PC-3 (cell line): ENCODE measurements at regions not wholly inside any gene's neighbourhood (a gene's known extent, or its start where the extent isn't known, plus 50 kb on each side); places are given as distances from the start of the nearest gene placed in this dataset.

Experiments used
- ATAC-seq: fragments of 200-7000 bp; cut with Tn5 transposase; 2 replicates; pipeline ENCODE4 v1.9.1; 2020; ENCODE audit warnings: mild to moderate bottlenecking, moderate library complexity
- BruUV-seq: library from RNA; stranded (reverse); fragments of 400-500 nt; replicated peaks from 2 replicates; lab custom pipeline; 2021; lab: Mats Ljungman, UMichigan
- CTCF ChIA-PET: fragments of 300-600 bp; sonication (Branson Sonifier 250); formaldehyde crosslinking; loops from one replicate; lab custom pipeline; 2022; ENCODE audit warnings: antibody characterized with exemption; lab: Charles Lee
- POLR2A ChIA-PET: fragments of 300-600 bp; sonication (Branson Sonifier 250); formaldehyde crosslinking; loops from one replicate; lab custom pipeline; 2022; ENCODE audit warnings: antibody characterized with exemption; ENCODE audit not compliant: unreplicated experiment; lab: Charles Lee
- DNase-seq: peaks from one replicate; pipeline ENCODE4 v3.0.0-alpha.2; 2015
- H2AFZ ChIP-seq: fragments of 300-600 bp; sonication (generic); 2 replicates; pipeline ENCODE4 v1.6.0; 2016; ENCODE audit warnings: antibody characterized with exemption, low read length
- H3F3A ChIP-seq: fragments of 300-600 bp; sonication (generic); one replicate; pipeline ENCODE4 v1.6.0; 2017; ENCODE audit warnings: antibody characterized with exemption, low read length, control low read depth, mild to moderate bottlenecking; ENCODE audit not compliant: unreplicated experiment
- H3K27ac ChIP-seq: fragments of 300-600 bp; sonication (generic); 2 replicates; pipeline ENCODE4 v1.5.1; 2016; ENCODE audit warnings: mild to moderate bottlenecking, low read length
- H3K27me3 ChIP-seq: fragments of 300-600 bp; sonication (generic); 2 replicates; pipeline ENCODE4 v1.6.1; 2016; ENCODE audit warnings: low read length, mixed read lengths
- H3K36me3 ChIP-seq: fragments of 300-600 bp; sonication (generic); 2 replicates; pipeline ENCODE4 v1.6.1; 2016; ENCODE audit warnings: low read depth, mixed run types, low read length, mixed read lengths
- H3K4me1 ChIP-seq: fragments of 300-600 bp; sonication (generic); 2 replicates; pipeline ENCODE4 v1.5.1; 2016; ENCODE audit warnings: low read length; ENCODE audit not compliant: insufficient read depth
- H3K4me2 ChIP-seq: fragments of 300-600 bp; sonication (generic); 2 replicates; pipeline ENCODE4 v1.6.0; 2016; ENCODE audit warnings: low read length
- H3K4me3 ChIP-seq: fragments of 300-600 bp; sonication (generic); 2 replicates; pipeline ENCODE4 v1.5.1; 2016; ENCODE audit warnings: mild to moderate bottlenecking, low read length, mixed read lengths
- H3K79me2 ChIP-seq: fragments of 300-600 bp; sonication (generic); 2 replicates; pipeline ENCODE4 v1.6.1; 2017; ENCODE audit warnings: low read length, mixed read lengths
- H3K9ac ChIP-seq: fragments of 300-600 bp; sonication (generic); 2 replicates; pipeline ENCODE4 v1.6.0; 2016; ENCODE audit warnings: mild to moderate bottlenecking, low read length
- H3K9me2 ChIP-seq: fragments of 300-600 bp; sonication (generic); replicated peaks from 2 replicates; pipeline ENCODE4 v1.6.1; 2016; ENCODE audit warnings: mixed run types, low read length, mixed read lengths
- H3K9me3 ChIP-seq: fragments of 300-600 bp; sonication (generic); 2 replicates; pipeline ENCODE4 v1.6.1; 2016; ENCODE audit warnings: low read length, mixed read lengths
- H4K20me1 ChIP-seq: fragments of 300-600 bp; sonication (generic); 2 replicates; pipeline ENCODE4 v1.6.1; 2016; ENCODE audit warnings: low read length, mixed read lengths
- EZH2 ChIP-seq: fragments of 300-600 bp; sonication (generic); IDR thresholded peaks from one replicate; pipeline ENCODE4 v1.6.1; 2017; ENCODE audit warnings: antibody characterized with exemption, mild to moderate bottlenecking, low read length; ENCODE audit not compliant: unreplicated experiment
- EZH2phosphoT487 ChIP-seq: fragments of 300-600 bp; sonication (generic); IDR thresholded peaks from 2 replicates; pipeline ENCODE4 v1.6.1; 2018; ENCODE audit warnings: mild to moderate bottlenecking, antibody characterized with exemption, low read length, borderline replicate concordance
- intact Hi-C: fragments of 100-400 bp; cut with micrococcal nuclease; formaldehyde crosslinking; loops from 2 replicates; pipeline ENCODE4 v1.9.0; 2023
- TF ChIP-seq, protein P1 (sequence below): fragments of 300-600 bp; sonication (generic); conservative IDR thresholded peaks from 2 replicates; pipeline ENCODE4 v1.5.1; 2017; ENCODE audit warnings: antibody characterized with exemption, low read depth, mild to moderate bottlenecking, low read length

DNA sequence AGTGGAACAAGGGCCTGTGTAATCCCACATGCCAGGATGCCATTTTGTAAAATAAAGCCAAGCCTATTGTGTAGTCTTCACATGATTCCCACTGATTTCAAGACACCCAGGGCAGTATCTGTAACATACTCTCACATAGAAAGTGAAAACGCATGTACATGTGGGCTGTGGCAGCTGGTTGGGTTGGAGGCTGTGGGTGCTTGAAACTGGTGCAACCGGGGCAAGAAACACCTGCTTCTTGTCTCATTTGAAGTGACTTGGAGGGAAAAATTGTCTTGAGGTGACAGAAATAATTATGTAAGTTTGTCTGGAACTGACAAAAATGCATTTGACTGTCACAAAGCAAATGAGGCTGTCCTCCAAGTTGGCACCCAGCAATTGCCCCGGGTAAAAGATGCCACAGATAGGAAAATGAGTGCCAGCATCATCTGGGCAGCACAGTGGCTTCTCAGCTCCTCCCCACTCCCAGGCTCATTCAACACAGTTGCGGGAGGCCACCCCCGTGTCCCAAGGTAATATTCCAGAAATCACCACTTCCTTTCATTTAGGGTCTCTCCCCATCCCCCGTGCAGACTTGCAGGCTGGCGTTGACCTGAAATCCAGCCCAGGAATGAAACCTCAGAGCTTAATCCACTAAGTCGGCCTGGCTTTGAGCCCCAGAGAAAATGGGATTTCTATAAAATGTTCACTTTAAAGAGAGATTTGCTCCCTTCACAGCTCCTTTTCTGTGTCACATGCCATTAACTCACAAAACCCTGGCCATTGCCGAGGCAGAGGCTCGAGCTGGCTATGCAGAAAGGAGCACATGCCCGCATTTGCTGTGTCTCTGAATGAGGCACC lies 293.9 kb upstream of the PARD3B start:
- POLR2A ChIA-PET, result no interaction called here
- no peak overlapping the region for H3K27ac ChIP-seq

DNA sequence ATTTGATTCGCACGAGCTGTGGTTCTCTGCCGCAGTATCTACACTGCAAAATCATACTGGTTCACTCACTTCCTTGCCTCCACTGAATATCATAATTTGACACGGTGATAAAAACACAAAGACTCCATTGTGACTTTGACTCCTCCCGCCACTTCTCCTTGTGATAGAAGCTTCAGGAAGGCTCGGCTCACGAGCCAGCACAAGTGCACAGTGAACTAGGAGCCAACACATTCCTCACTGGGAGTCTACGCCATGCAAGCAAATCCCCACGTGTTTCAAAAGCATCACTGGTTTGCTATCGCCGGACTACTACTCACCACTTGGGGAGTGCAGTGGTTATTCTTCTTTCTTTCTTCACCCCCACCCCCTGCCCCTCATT lies 293.3 kb upstream of the PARD3B start:
- TF ChIP-seq, protein P1, sequence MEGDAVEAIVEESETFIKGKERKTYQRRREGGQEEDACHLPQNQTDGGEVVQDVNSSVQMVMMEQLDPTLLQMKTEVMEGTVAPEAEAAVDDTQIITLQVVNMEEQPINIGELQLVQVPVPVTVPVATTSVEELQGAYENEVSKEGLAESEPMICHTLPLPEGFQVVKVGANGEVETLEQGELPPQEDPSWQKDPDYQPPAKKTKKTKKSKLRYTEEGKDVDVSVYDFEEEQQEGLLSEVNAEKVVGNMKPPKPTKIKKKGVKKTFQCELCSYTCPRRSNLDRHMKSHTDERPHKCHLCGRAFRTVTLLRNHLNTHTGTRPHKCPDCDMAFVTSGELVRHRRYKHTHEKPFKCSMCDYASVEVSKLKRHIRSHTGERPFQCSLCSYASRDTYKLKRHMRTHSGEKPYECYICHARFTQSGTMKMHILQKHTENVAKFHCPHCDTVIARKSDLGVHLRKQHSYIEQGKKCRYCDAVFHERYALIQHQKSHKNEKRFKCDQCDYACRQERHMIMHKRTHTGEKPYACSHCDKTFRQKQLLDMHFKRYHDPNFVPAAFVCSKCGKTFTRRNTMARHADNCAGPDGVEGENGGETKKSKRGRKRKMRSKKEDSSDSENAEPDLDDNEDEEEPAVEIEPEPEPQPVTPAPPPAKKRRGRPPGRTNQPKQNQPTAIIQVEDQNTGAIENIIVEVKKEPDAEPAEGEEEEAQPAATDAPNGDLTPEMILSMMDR, result no peak
- no peak for TF ChIP-seq EZH2
- no peak for TF ChIP-seq EZH2phosphoT487
- H3K9ac ChIP-seq, result no peak overlapping the region
- CTCF ChIA-PET, result no interaction called here
- no peak overlapping the region for H3K4me3 ChIP-seq
- H4K20me1 ChIP-seq, result no peaks in the 10 kb centered on the region
- H3K36me3 ChIP-seq, result no peaks in the 10 kb centered on the region
- H3K27me3 ChIP-seq, result peaks cover 23% of the 10 kb centered on the region; the same call in 1 of the 2 replicates
- H3K9me2 ChIP-seq, result no peaks in the 10 kb centered on the region
- H3K79me2 ChIP-seq, result no peaks in the 10 kb centered on the region
- POLR2A ChIA-PET, result no interaction called here
- no peak overlapping the region for H2AFZ ChIP-seq
- H3K4me1 ChIP-seq, result peaks cover 4% of the 10 kb centered on the region; the same call in 1 of the 2 replicates
- no peak for DNase-seq
- ATAC-seq, result no peak
- no peaks in the 10 kb centered on the region for H3F3A ChIP-seq
- no TSS peak for BruUV-seq
- intact Hi-C loops, result no loop called here
- H3K4me2 ChIP-seq, result no peak overlapping the region
- no peaks in the 10 kb centered on the region for H3K9me3 ChIP-seq
- no peak overlapping the region for H3K27ac ChIP-seq

More for the DNA sequence above, 293.9 kb upstream of the PARD3B start:
- Histone ChIP-seq H3K9me2 (no peaks in the 10 kb centered on the region), H3K9me3 (no peaks in the 10 kb centered on the region), H3K4me2 (no peak overlapping the region), H2AFZ (no peak overlapping the region), H3K4me3 (no peak overlapping the region), H4K20me1 (no peaks in the 10 kb centered on the region), H3K4me1 (no peaks in the 10 kb centered on the region), H3K79me2 (no peaks in the 10 kb centered on the region), H3K36me3 (no peaks in the 10 kb centered on the region), H3F3A (no peaks in the 10 kb centered on the region), H3K27me3 (peaks cover 23% of the 10 kb centered on the region), H3K9ac (no peak overlapping the region)
- TF ChIP-seq EZH2phosphoT487 (no peak), EZH2 (no peak)
- TF ChIP-seq, protein P1, result no peak
- no peak for ATAC-seq
- DNase-seq, result no peak
- BruUV-seq, result no TSS peak
- intact Hi-C loops, result no loop called here
- CTCF ChIA-PET, result no interaction called here

DNA sequence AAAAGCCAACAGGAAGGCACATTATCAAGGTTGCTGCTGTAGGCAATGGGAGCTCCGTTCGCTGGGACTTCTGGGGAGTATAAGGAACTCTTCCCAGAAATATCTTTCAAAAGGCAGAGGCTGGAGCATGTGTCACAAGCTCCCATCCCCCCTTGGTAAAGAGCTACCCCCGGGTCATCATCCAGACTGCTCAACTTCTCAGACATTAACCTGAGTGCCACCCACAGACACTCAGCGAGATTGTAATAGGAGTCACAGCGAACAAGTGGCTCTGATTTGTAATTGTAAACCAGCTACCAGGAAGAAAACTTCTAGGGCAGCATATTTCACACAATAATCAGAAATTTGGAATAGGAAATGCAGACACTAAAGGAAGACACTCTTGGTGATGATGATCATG lies 290.2 kb upstream of the PARD3B start:
- Histone ChIP-seq H3F3A (no peaks in the 10 kb centered on the region), H3K9me3 (no peaks in the 10 kb centered on the region), H3K36me3 (no peaks in the 10 kb centered on the region), H3K27me3 (peaks cover 15% of the 10 kb centered on the region; the same call in 1 of the 2 replicates), H3K4me3 (no peak overlapping the region), H3K4me2 (no peak overlapping the region), H3K27ac (no peak overlapping the region), H2AFZ (no peak overlapping the region), H4K20me1 (no peaks in the 10 kb centered on the region), H3K9ac (no peak overlapping the region), H3K4me1 (peaks cover 12% of the 10 kb centered on the region), H3K79me2 (no peaks in the 10 kb centered on the region), H3K9me2 (no peaks in the 10 kb centered on the region)
- TF ChIP-seq EZH2, result no peak
- intact Hi-C loops, result no loop called here
- DNase-seq, result no peak
- ChIA-PET POLR2A (no interaction called here), CTCF (no interaction called here)
- BruUV-seq, result no TSS peak
- ATAC-seq, result no peak
